Hindlimb muscle (tissue), 1 donor: ENCODE measurements at regions not wholly inside any gene's neighbourhood (a gene's known extent, or its start where the extent isn't known, plus 50 kb on each side); places are given as distances from the start of the nearest gene placed in this dataset.

Experiments used
- DNase-seq: peaks from one replicate; pipeline ENCODE4 v3.0.0-alpha.2; 2013

DNA sequence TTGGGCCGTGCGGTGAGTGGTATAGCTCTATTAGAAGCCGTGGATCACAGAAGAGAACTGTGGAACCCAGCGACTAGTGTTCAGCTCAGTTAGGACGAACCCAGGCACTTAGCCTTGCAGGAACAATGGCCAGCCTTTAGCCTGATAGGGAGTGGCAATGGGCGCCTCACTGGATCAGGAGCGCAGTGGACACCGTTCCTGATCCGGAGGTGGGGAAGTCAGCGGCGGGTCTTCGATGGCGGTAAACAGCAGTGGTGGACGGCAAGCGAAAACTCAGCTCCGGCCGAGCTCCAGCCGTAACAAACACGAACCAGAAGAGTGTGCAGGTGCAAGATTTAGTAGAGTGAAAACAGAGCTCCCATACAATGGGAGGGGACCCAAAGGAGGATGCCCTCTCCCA lies 340.0 kb downstream of the TLE4 start:
- DNase-seq = no peak

GRCh38 chr9:79902825-79903600 lies 331.2 kb downstream of the TLE4 start:
- no peak for DNase-seq

DNA sequence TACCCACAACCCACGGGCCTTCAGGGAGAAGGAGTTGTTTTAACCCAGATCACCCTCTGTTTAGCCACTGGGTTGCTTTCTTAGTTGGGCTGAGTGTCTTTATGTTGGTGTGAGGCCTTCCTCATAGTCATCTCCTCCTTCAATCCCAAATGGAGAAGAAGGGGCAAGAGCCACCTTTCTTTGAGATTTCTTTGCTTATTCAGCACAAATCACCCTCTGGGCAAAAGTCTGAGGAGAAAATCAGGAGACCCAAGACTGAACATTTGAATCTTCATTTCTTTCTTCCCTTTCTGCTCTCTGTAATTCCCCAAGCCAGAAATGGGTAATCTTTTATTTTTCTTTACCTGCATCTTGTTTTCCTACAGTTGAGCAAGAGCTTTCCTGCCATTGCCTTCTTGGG lies 329.0 kb downstream of the TLE4 start:
- DNase-seq = no peak

DNA sequence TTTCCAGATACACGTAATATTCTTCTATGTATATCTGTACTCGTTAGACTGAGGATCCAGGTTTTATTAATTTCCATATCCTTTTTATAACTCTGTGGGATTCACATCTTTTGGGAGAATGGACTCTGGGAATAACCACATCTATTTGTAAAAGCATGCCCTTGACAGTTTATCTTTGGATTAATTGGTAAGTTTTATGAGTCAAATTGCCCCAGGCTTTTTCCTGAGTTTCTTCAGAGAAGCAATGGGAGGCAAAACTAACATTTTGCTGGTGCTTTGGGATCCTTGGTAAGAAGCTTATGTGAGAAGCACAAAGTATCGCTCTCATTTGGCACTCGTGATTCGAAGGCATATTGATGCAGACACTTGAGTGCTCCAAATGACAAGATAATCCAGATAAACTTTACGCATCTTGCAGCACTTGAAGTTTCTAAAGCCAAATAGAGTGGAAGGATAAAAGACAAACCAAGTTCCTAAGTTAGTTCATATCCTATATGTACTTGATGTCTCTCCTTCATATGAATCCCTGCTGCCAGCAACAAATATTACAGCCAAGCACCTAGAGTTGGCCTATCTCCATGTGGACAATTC lies 324.7 kb downstream of the TLE4 start:
- DNase-seq = no peak

DNA sequence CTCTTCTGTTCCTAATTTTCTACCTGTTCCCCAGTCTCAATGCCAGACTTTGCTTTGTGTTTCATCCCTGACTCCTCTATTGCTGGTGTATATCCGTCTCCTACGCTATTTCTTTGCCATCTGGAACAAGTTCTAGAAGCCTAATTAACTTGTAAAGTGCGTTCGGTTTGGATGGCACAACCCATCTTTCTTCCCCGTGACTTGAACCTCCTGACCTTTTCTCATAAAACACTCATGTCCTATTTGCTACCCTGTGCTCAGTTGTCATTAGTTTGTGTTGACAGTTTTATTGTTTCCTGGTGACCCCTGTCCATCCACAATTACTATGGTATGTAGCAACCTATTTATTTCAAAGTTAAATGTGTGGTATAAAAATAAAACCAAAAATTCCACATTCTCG lies 323.5 kb downstream of the TLE4 start:
- no peak for DNase-seq

DNA sequence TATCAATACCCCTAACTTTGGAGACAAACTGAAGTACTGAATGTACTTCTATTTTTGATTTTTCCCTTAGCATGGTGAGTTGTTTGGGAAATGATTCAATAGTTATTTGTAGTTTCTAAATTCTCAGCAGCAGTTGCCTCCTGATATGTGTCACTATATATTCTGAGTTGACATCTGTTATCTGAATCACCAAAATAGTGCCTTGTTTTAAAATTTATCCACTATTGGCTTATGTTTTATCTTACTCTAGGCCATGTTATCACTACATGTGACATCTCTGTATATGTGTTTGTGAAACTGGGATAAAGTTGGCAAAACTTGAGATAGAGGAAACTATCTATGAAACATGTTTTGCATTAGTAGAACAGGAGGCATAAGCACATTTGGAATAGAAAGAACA lies 317.6 kb downstream of the TLE4 start:
- no peak for DNase-seq

GRCh38 chr9:79885093-79885857 lies 313.5 kb downstream of the TLE4 start:
- no peak for DNase-seq

- no peak for DNase-seq
Measured at GRCh38 chr9:79884546-79884945, 312.8 kb downstream of the TLE4 start.

- no peak for DNase-seq
Measured at GRCh38 chr9:79883073-79883645, 311.4 kb downstream of the TLE4 start.

DNA sequence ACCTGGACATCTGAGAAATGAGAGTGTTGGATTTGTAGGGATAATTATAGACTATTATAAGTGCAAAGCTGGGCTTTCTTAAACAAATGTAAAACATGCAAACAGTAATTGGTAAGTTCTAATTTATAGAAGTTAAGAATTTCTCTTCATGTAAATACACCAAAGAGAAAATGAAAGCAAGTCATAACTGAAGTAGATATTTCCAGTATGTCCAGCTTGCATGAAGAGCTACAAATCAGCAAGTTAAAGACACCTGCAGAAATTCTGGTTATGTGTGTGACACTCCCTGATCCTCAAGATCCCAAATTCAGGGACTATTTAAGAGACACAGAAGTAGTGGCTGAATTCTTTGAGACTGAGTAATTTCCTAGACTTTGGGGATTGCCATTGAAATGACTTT lies 308.9 kb downstream of the TLE4 start:
- DNase-seq = no peak

DNA sequence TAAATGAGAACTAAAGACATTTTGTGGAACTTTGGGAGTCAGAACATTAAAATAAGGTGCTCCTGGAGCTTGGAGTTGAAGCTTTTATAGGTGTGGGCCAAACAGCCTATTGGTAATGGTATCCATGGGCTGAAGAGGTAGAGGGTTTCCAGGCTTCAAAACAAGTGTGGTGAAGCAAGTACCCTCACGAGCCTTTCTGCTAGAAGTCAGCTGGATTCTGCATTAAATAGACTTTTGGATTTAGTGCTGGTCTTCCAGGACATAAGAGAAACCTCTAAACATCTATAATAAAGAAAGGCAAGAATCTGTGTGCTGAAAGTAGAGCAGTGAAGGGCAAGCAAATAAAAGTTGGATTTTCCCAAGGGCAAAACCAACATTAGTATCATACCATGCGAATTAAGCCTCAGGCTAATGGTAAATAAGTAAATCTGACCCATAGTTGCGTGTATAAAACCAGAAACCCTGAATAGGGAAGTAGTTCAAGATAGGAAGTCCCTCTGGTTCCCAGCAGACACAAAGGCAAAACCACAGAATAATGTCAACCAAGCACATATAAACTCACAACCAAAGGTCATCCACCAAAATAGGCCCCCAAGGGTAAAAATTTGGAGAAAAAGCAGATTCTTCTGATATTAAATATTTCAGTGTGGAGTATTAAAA lies 306.3 kb downstream of the TLE4 start:
- no peak for DNase-seq

DNA sequence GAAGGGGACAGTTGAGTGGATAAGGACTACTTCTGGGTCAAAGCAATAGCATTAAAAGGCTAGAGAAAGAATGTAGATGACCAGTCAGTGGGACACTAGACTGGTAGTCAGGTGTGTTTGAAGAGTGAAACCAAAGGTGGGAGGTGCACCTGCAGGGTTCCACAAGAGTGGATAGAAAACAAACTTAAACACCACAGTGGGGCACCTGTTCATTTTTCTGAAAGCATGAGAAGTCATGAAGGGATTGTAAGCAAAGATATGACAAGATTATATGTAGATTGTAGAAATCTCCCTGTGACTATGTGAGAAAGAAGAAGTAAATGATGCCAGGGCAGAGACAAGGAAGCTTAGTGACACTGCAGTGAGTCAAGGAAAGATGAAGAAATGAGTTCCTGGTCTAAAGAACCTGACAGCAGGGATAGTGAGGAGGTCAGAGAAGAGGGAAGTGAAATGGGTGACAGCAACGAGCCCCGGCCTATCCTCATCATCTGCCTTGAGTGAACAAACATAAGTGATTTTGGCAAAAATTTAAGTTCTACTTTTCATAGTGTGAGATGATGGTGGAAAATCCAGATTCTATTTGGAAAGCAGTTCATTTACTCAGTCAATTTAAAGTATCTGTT lies 296.9 kb downstream of the TLE4 start:
- DNase-seq = peak; percentile 5

- DNase-seq = no peak
Measured at GRCh38 chr9:79862921-79863890, 291.4 kb downstream of the TLE4 start.

- DNase-seq = no peak
Measured at GRCh38 chr9:79858508-79858907, 286.7 kb downstream of the TLE4 start.

DNA sequence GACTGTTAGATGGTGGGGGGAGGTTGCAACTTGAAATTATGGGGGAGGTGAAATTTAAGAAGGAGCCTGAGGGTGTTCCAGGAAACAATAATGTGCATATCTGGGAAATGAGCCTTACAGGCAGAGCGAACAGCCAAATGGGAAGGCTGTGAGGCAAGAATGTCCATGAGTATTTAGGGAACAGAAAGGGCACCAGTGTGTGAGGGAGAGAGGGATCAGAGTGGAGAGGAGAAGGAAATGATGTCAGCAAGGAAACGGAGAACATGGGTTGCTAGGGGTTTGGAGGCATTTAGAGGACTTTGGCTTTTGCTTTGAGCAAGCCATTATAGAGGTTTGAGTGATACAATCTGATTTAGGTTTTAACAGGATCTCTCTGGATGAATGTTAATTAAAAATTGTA lies 285.4 kb downstream of the TLE4 start:
- DNase-seq = no peak

GRCh38 chr9:79847074-79847473 lies 275.3 kb downstream of the TLE4 start:
- DNase-seq = no peak

- no peak for DNase-seq
Measured at GRCh38 chr9:79829566-79830302, 258.0 kb downstream of the TLE4 start.

- DNase-seq = no peak
Measured at GRCh38 chr9:79824265-79824664, 252.5 kb downstream of the TLE4 start.

- DNase-seq = no peak
Measured at GRCh38 chr9:79817438-79818004, 245.8 kb downstream of the TLE4 start.

DNA sequence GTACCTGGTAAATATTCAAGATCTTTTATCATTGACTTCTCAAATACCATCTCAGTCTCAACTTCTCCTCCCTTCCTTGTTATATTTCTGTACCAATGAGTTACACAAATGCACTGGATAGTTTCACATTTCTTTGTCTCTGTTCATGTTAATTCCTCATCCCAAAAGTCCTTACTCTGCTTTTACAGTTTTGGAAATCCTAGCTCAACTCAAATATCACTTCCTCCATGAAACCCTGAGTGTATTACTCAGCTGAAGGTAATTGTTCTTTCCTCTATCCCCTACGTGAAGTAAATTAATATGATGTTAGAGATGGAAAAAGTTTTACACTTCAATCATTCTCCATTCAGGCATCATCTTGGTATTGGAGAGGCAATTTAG lies 241.5 kb downstream of the TLE4 start:
- DNase-seq = no peak
